ENCODE measurements at regions not wholly inside any gene's neighbourhood (a gene's known extent, or its start where the extent isn't known, plus 50 kb on each side); places are given as distances from the start of the nearest gene placed in this dataset.
"Not testable (repeated sequence)": the region's sequence is repeated elsewhere in the genome, so short reads cannot be mapped to it uniquely, and the experiment has no call there.

- TF ChIP-seq CTCF (IDR thresholded peaks at IDR 0.05; ENCODE audit: insufficient read depth, low read length); POLR2AphosphoS5 (IDR thresholded peaks at IDR 0.05; ENCODE audit: low read depth); SPI1 (IDR thresholded peaks at IDR 0.05; ENCODE audit: borderline replicate concordance, low read depth); REST (IDR thresholded peaks at IDR 0.05; ENCODE audit: insufficient replicate concordance, low read depth): not testable (repeated sequence)
Observed at GRCh38 chr5:25438375-25438774, 793.6 kb upstream of the CDH10 start.

All from HL-60 (cell line).